ENCODE measurements at regions not wholly inside any gene's neighbourhood (a gene's known extent, or its start where the extent isn't known, plus 50 kb on each side); places are given as distances from the start of the nearest gene placed in this dataset.

DNA sequence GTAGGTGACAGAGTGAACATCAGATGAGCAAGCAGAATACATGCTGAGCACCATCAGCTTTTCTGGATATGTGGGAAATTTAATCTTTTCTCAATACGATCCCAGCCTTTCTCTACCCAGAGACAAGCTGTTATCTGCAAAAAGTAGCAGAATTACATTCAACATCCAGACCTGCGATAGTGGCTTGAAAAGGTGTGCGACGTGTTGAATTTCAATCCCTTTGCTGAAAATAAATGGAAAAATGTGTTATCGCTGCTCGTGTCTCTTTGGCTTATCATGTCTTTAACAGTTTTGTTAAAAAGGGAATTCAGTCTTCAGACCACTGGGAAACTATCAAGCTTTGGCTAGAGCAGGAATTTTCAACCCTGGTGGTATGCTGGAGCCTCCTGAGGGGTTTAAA is 98.8 kb upstream of the FAM20A start:
- H3K9me3 Mint-ChIP-seq = no peaks in the 10 kb centered on the region
- ATAC-seq (replicated peaks; ENCODE audit: extremely low read depth, poor library complexity, severe bottlenecking) (no peak), DNase-seq (ENCODE audit: low spot score in 2 of 2) (no peak)
- no peak overlapping the region for H3K27ac Mint-ChIP-seq (ENCODE audit: low read depth)
- H3K4me3 Mint-ChIP-seq = no peak overlapping the region
- H3K27me3 Mint-ChIP-seq = peaks cover 42% of the 10 kb centered on the region
- H3K4me1 Mint-ChIP-seq = no peaks in the 10 kb centered on the region
- peaks cover 2% of the 10 kb centered on the region for H3K36me3 Mint-ChIP-seq (ENCODE audit: insufficient read depth)

DNA sequence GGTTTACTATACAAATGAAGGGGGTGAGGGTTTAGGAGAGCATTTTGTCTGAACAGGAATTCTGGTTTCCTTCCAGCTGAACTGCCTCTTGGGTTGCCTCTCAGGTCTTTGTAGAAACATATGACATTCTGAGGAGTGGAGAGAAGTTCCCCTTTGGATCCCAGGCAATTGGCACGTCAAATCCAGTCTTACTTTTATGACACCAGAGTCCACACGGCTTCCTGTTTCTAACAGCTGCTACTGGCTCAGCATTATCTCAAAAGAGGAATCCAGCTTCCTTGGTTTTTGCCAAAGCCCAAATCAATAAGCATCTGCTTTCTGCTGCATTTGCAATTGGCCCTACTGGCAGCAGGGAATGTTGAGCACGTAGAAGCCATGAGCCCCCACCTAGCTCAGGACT is 97.6 kb upstream of the FAM20A start:
- peaks cover 2% of the 10 kb centered on the region for H3K36me3 Mint-ChIP-seq (ENCODE audit: insufficient read depth)
- H3K4me1 Mint-ChIP-seq = no peaks in the 10 kb centered on the region
- no peak for ATAC-seq (replicated peaks; ENCODE audit: extremely low read depth, poor library complexity, severe bottlenecking)
- DNase-seq (ENCODE audit: low spot score in 2 of 2) = no peak
- H3K27me3 Mint-ChIP-seq = peaks cover 44% of the 10 kb centered on the region
- no peak overlapping the region for H3K4me3 Mint-ChIP-seq
- no peak overlapping the region for H3K27ac Mint-ChIP-seq (ENCODE audit: low read depth)
- H3K9me3 Mint-ChIP-seq = no peaks in the 10 kb centered on the region

DNA sequence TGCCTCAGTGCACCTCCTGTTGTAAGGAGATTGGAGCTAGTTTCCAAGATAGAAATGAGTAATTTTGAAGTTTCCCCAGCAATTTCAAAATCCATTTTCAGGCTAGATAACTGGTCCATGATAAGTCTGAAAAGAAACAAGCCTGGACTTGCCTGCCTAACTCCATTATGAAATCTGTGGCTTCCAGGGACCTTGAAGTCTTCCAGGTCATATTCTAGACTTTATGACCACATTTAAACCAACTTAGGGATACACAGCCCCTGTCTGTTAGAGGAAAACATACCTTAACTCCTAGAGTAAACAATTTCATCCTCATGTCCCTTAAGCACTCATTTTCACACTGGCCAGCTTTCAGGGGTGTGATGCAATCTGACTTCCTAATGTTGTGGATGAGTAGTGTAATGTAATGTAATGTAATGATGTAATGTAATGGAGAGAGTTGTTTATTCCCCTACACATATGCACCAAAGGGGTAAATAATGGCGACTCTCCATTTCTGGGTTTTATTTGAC is 96.7 kb upstream of the FAM20A start:
- H3K9me3 Mint-ChIP-seq = no peaks in the 10 kb centered on the region
- peaks cover 35% of the 10 kb centered on the region for H3K27me3 Mint-ChIP-seq
- ATAC-seq (replicated peaks; ENCODE audit: extremely low read depth, poor library complexity, severe bottlenecking) = no peak
- H3K36me3 Mint-ChIP-seq (ENCODE audit: insufficient read depth) = peaks cover 3% of the 10 kb centered on the region
- H3K27ac Mint-ChIP-seq (ENCODE audit: low read depth) = no peak overlapping the region
- no peak overlapping the region for H3K4me3 Mint-ChIP-seq
- no peaks in the 10 kb centered on the region for H3K4me1 Mint-ChIP-seq
- no peak for DNase-seq (ENCODE audit: low spot score in 2 of 2)

DNA sequence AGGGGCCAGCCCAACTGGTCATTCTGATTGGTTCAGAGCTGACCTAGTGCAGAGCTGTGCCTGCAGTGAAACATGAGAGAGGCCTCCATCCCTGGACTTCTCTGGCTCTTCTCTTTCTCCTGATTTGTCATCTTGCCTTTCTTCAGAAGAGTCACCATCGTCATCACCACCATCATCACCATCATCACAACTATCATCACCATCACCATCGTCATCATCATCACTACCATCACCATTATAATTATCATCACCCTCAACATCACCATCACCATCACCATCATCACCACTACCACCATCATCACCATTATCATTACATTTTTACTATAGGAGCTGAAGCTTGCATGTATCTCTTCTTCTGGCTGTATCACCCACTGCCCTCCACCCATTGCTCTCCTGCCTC is 94.5 kb upstream of the FAM20A start:
- DNase-seq (ENCODE audit: low spot score in 2 of 2) = no peak
- no peak for ATAC-seq (replicated peaks; ENCODE audit: extremely low read depth, poor library complexity, severe bottlenecking)
- H3K4me1 Mint-ChIP-seq = no peaks in the 10 kb centered on the region
- H3K4me3 Mint-ChIP-seq = no peak overlapping the region
- H3K9me3 Mint-ChIP-seq = no peaks in the 10 kb centered on the region
- H3K27me3 Mint-ChIP-seq = peaks cover 23% of the 10 kb centered on the region
- peaks cover 3% of the 10 kb centered on the region for H3K36me3 Mint-ChIP-seq (ENCODE audit: insufficient read depth)
- no peak overlapping the region for H3K27ac Mint-ChIP-seq (ENCODE audit: low read depth)

DNA sequence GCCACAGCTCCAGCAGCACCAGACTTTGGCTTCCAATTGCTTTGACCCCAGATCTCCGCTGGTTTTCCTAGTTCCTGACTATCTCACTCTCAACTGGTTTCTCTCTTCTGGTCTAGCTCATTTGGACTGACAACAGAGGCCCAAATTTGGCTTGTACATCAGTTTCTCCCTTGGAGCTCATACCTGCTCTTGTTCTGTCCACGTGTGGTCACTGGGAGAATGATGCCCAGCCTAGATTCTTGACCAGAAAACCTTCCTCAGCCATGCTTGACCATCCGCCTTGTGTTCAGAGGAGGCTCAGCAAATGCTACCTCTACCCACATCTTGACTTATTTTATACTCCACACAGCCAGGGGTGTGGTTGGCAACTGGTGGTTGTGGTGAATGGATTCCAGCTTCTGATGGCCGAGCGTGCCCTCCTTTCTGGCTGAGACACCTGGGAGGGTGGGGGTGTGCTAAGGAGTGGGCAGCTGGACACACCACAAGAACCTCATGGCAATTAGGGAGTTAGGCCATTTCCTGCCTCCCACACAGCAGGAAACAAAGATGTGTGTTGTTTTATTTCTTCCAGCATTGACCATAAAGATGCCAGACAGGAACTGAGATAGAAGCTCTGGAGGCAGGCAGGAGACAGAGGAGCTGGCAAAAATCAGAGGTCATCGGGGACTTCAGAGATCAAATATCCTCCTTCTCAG is 93.8 kb upstream of the FAM20A start:
- H3K36me3 Mint-ChIP-seq (ENCODE audit: insufficient read depth) = peaks cover 3% of the 10 kb centered on the region
- no peak overlapping the region for H3K27ac Mint-ChIP-seq (ENCODE audit: low read depth)
- peaks cover 23% of the 10 kb centered on the region for H3K27me3 Mint-ChIP-seq
- no peak for ATAC-seq (replicated peaks; ENCODE audit: extremely low read depth, poor library complexity, severe bottlenecking)
- no peak for DNase-seq (ENCODE audit: low spot score in 2 of 2)
- H3K4me3 Mint-ChIP-seq = no peak overlapping the region
- no peaks in the 10 kb centered on the region for H3K9me3 Mint-ChIP-seq
- H3K4me1 Mint-ChIP-seq = no peaks in the 10 kb centered on the region

DNA sequence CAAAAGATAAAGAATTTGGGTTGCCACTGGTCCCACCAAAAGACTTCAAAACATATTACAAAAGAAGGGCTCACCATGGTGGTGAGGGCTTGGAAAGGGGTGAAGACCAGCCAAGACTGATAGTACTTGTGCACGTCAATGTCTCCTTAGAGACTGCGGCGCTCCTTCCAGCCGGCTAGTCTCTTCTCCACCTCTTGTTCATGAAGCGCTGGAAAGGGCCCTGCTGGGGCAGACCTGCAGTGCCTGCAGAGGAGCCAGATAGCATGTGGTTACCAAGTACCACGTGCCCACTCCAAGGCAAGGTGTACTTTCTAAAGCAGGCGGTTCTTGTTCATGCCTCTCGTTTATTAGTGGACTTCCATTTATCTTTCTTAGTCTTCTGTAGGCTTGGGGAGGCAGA is 92.7 kb upstream of the FAM20A start:
- H3K27me3 Mint-ChIP-seq = peaks cover 27% of the 10 kb centered on the region
- no peak for DNase-seq (ENCODE audit: low spot score in 2 of 2)
- ATAC-seq (replicated peaks; ENCODE audit: extremely low read depth, poor library complexity, severe bottlenecking) = no peak
- no peaks in the 10 kb centered on the region for H3K9me3 Mint-ChIP-seq
- H3K36me3 Mint-ChIP-seq (ENCODE audit: insufficient read depth) = peaks cover 3% of the 10 kb centered on the region
- H3K27ac Mint-ChIP-seq (ENCODE audit: low read depth) = no peak overlapping the region
- no peaks in the 10 kb centered on the region for H3K4me1 Mint-ChIP-seq
- H3K4me3 Mint-ChIP-seq = no peak overlapping the region

DNA sequence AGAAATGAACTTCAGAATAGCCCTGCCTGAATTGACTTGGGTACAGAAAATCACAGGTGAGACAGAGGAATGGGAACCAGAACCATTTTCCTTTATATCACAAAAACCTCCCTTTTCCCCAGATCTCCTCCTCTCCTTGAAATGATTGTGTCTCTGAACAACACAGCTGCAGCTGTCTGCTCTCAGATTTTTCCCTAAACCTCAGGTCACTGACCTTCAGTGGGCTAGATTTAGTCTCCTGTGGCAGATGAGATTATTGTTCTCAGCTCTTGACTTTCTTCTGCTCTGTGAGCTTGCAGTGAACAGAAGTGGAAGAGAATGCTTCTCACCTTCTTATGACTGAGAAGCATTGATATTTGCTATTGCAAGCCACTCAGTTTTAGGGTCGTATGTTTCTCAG is 92.3 kb upstream of the FAM20A start:
- DNase-seq (ENCODE audit: low spot score in 2 of 2) (no peak), ATAC-seq (replicated peaks; ENCODE audit: extremely low read depth, poor library complexity, severe bottlenecking) (no peak)
- no peaks in the 10 kb centered on the region for H3K9me3 Mint-ChIP-seq
- H3K27ac Mint-ChIP-seq (ENCODE audit: low read depth) = no peak overlapping the region
- peaks cover 28% of the 10 kb centered on the region for H3K27me3 Mint-ChIP-seq
- H3K4me3 Mint-ChIP-seq = no peak overlapping the region
- peaks cover 3% of the 10 kb centered on the region for H3K36me3 Mint-ChIP-seq (ENCODE audit: insufficient read depth)
- no peaks in the 10 kb centered on the region for H3K4me1 Mint-ChIP-seq

DNA sequence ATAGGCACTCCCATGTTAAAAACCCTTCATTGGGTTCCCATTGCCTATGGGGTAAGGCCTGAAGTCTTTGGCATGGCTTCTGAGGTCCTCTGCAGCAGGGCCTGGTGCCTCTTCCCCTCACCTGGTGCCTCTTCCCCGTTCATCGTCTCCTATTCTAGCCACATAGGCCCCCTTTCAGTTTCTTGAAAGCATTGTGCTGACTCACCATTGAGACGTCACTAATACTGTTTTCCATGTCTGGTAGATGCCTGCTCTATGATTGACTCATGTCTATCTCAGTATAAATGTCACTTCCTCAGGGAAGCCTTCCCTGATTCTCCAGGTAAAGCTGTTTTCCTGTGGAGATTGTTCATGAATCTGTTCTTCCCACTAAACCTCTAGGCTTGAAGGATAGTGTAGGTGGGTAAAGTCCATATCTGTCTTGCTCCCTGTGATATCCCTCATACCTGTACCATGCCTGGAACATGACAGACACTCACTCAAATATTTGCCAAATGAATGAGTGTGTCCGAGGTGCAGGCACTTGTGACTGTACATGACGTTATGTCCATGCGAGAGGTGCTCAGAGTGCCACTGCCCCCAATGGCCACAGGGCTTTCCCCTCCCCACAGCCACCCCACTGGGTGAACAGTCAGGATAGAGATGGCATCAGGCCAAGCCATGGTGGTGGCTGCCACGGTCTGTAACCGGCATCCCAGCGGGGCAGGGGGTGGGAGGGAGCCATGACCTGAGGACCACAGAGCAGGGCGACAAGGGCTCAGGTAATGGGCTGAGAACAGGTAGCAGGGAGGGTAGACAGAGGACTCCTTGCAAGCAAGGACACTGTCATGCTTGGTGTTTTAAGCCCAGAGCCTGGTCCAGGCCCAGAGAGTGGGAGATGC is 85.2 kb upstream of the FAM20A start:
- Mint-ChIP-seq H3K27me3 (peaks cover 36% of the 10 kb centered on the region), H3K4me3 (no peak overlapping the region), H3K4me1 (no peaks in the 10 kb centered on the region), H3K27ac (ENCODE audit: low read depth) (no peak overlapping the region), H3K9me3 (no peaks in the 10 kb centered on the region), H3K36me3 (ENCODE audit: insufficient read depth) (no peaks in the 10 kb centered on the region)
- ATAC-seq (replicated peaks; ENCODE audit: extremely low read depth, poor library complexity, severe bottlenecking) = no peak
- DNase-seq (ENCODE audit: low spot score in 2 of 2) = no peak

DNA sequence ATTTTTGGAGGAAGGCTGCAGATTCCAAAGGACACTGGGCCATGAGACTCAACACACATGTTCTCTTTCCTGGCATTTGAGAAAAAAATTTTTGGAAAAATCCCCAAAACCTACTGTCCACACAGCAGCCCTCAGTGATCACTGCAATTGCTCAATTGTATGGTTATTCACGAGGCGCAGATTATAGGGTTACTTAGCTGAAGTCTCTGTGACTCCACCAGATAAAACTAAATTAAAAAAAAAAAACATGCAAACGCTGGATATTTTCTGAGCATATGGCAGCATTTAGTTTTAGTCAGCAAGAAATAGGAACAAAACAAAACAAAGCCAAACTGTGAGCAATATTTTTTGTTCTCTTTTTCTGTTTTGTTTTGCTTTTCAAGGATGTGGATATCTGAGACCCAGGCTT is 83.8 kb upstream of the FAM20A start:
- no peak overlapping the region for H3K4me3 Mint-ChIP-seq
- no peaks in the 10 kb centered on the region for H3K4me1 Mint-ChIP-seq
- no peak for DNase-seq (ENCODE audit: low spot score in 2 of 2)
- no peaks in the 10 kb centered on the region for H3K36me3 Mint-ChIP-seq (ENCODE audit: insufficient read depth)
- H3K27me3 Mint-ChIP-seq = peaks cover 36% of the 10 kb centered on the region
- ATAC-seq (replicated peaks; ENCODE audit: extremely low read depth, poor library complexity, severe bottlenecking) = no peak
- no peak overlapping the region for H3K27ac Mint-ChIP-seq (ENCODE audit: low read depth)
- H3K9me3 Mint-ChIP-seq = no peaks in the 10 kb centered on the region

DNA sequence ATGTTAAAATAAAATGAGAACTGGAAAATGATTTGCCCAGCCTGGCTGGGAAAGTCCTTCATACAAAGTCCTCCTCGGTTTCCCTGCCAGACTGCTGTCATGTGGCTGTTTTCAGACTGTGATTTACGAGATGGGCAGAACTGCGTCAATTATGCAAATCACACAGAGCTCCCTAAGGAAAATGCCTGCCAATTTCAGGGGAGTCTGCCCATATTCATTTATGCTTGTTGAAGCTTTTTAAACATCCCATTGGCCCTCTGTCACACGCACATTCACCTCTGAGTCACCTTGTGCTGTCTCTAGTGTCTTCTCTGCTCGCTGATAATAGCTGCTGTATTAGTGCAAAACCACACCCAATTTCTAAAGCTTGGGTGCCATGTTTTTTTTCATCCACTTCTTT is 81.7 kb upstream of the FAM20A start:
- Mint-ChIP-seq H3K9me3 (no peaks in the 10 kb centered on the region), H3K27me3 (peaks cover 23% of the 10 kb centered on the region), H3K4me1 (no peaks in the 10 kb centered on the region), H3K27ac (ENCODE audit: low read depth) (no peak overlapping the region), H3K4me3 (no peak overlapping the region), H3K36me3 (ENCODE audit: insufficient read depth) (no peaks in the 10 kb centered on the region)
- no peak for DNase-seq (ENCODE audit: low spot score in 2 of 2)
- ATAC-seq (replicated peaks; ENCODE audit: extremely low read depth, poor library complexity, severe bottlenecking) = no peak

DNA sequence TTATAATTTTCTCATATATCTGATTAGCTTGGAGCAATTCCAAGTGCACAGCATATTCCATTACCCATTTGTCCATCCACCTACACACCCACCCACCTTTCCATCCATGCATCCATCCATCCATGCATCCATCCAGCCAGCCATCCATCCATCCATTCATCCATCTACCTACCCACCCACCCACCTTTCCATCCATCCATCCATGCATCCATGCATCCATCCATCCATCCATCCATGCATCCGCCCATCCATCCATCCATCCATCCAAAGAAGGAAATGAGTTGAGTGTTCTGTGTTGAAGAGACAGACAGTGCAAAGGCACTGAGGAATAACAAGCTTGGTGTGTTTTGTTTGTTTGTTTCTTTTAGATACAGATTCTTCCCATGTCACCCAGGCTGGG is 78.7 kb upstream of the FAM20A start:
- peaks cover 37% of the 10 kb centered on the region for H3K27me3 Mint-ChIP-seq
- no peak for ATAC-seq (replicated peaks; ENCODE audit: extremely low read depth, poor library complexity, severe bottlenecking)

DNA sequence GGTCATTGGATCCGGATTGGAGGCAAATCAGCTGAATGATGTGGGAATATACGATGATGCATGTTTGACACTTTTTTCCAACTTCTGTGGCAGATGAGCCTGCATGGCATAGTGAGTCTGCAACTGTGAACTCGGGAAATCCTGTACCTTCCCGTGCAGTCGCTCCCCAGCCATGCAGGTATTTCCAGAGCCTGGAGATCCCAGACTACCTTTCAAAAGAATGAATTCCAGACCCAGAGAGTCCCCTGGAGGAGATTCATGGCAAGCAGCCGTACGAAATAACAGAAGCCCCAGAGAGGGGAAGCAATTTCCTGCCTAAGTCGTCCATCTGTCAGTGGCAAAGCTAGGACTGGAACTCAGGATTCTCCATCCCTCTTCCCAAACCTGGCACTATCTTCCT is 75.7 kb upstream of the FAM20A start:
- no peak overlapping the region for H3K4me3 Mint-ChIP-seq
- ATAC-seq (replicated peaks; ENCODE audit: extremely low read depth, poor library complexity, severe bottlenecking) (no peak), DNase-seq (ENCODE audit: low spot score in 2 of 2) (no peak)
- H3K27ac Mint-ChIP-seq (ENCODE audit: low read depth) = no peak overlapping the region
- H3K4me1 Mint-ChIP-seq = no peaks in the 10 kb centered on the region
- peaks cover 38% of the 10 kb centered on the region for H3K27me3 Mint-ChIP-seq
- H3K9me3 Mint-ChIP-seq = no peaks in the 10 kb centered on the region
- no peaks in the 10 kb centered on the region for H3K36me3 Mint-ChIP-seq (ENCODE audit: insufficient read depth)

More for the DNA sequence above, 78.7 kb upstream of the FAM20A start:
- DNase-seq (ENCODE audit: low spot score in 2 of 2) = no peak
- H3K4me3 Mint-ChIP-seq = no peak overlapping the region
- no peak overlapping the region for H3K27ac Mint-ChIP-seq (ENCODE audit: low read depth)
- H3K4me1 Mint-ChIP-seq = no peaks in the 10 kb centered on the region
- no peaks in the 10 kb centered on the region for H3K36me3 Mint-ChIP-seq (ENCODE audit: insufficient read depth)
- H3K9me3 Mint-ChIP-seq = no peaks in the 10 kb centered on the region

DNA sequence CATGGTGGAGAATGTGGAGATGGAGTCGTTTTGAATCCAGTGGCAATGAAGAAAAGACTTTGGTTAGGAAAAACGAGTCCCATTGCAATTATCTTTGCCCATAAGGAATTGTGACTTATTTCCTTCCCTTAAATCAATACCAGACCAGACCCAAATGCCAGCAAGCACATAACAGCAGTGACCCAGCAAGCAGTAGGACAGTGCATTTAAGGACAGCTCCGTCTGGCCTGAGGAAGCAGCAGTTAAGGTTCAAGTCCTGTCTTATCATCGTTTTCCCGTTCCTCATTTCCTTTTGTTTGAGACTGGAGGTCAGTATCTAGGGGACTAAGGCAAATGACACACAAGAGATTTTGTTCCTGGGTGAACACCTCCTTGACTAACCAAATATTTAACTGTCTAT is 74.6 kb upstream of the FAM20A start:
- DNase-seq (ENCODE audit: low spot score in 2 of 2) (no peak), ATAC-seq (replicated peaks; ENCODE audit: extremely low read depth, poor library complexity, severe bottlenecking) (no peak)
- Mint-ChIP-seq H3K4me1 (no peaks in the 10 kb centered on the region), H3K9me3 (no peaks in the 10 kb centered on the region), H3K4me3 (no peak overlapping the region), H3K36me3 (ENCODE audit: insufficient read depth) (no peaks in the 10 kb centered on the region), H3K27me3 (peaks cover 44% of the 10 kb centered on the region), H3K27ac (ENCODE audit: low read depth) (no peak overlapping the region)
